ENCODE measurements at regions not wholly inside any gene's neighbourhood (a gene's known extent, or its start where the extent isn't known, plus 50 kb on each side); places are given as distances from the start of the nearest gene placed in this dataset.
"Not testable (repeated sequence)": the region's sequence is repeated elsewhere in the genome, so short reads cannot be mapped to it uniquely, and the experiment has no call there.

GRCh38 chr7:49481075-49481474, 292.4 kb upstream of the VWC2 start:
- DNase-seq (ENCODE audit: low read depth, low spot score): no peak

GRCh38 chr7:49483142-49483541, 290.3 kb upstream of the VWC2 start:
- no peak for DNase-seq (ENCODE audit: low read depth, low spot score)

GRCh38 chr7:49486974-49487829, 286.2 kb upstream of the VWC2 start:
- no peak for DNase-seq (ENCODE audit: low read depth, low spot score)

- no peak for DNase-seq (ENCODE audit: low read depth, low spot score)
Measured at GRCh38 chr7:49487830-49488140, 285.7 kb upstream of the VWC2 start.

- DNase-seq (ENCODE audit: low read depth, low spot score): no peak
Measured at GRCh38 chr7:49488573-49488972, 284.9 kb upstream of the VWC2 start.

GRCh38 chr7:49497471-49497870, 276.0 kb upstream of the VWC2 start:
- no peak for DNase-seq (ENCODE audit: low read depth, low spot score)

- DNase-seq (ENCODE audit: low read depth, low spot score): no peak
Measured at GRCh38 chr7:49500741-49501140, 272.7 kb upstream of the VWC2 start.

GRCh38 chr7:49507206-49507605, 266.2 kb upstream of the VWC2 start:
- DNase-seq (ENCODE audit: low read depth, low spot score): not testable (repeated sequence)

- DNase-seq (ENCODE audit: low read depth, low spot score): no peak
Measured at GRCh38 chr7:49513911-49514310, 259.5 kb upstream of the VWC2 start.

- no peak for DNase-seq (ENCODE audit: low read depth, low spot score)
Measured at GRCh38 chr7:49520951-49521350, 252.5 kb upstream of the VWC2 start.

- DNase-seq (ENCODE audit: low read depth, low spot score): no peak
Measured at GRCh38 chr7:49522111-49522510, 251.3 kb upstream of the VWC2 start.

- no peak for DNase-seq (ENCODE audit: low read depth, low spot score)
Measured at GRCh38 chr7:49523870-49524269, 249.6 kb upstream of the VWC2 start.

- no peak for DNase-seq (ENCODE audit: low read depth, low spot score)
Measured at GRCh38 chr7:49527182-49527581, 246.3 kb upstream of the VWC2 start.

GRCh38 chr7:49530481-49530880, 243.0 kb upstream of the VWC2 start:
- DNase-seq (ENCODE audit: low read depth, low spot score): no peak

- DNase-seq (ENCODE audit: low read depth, low spot score): no peak
Measured at GRCh38 chr7:49563693-49564378, 209.6 kb upstream of the VWC2 start.

- DNase-seq (ENCODE audit: low read depth, low spot score): no peak
Measured at GRCh38 chr7:49564379-49564714, 209.1 kb upstream of the VWC2 start.

GRCh38 chr7:49577576-49577975, 195.9 kb upstream of the VWC2 start:
- no peak for DNase-seq (ENCODE audit: low read depth, low spot score)

GRCh38 chr7:49579408-49579807, 194.0 kb upstream of the VWC2 start:
- DNase-seq (ENCODE audit: low read depth, low spot score): no peak

GRCh38 chr7:49580000-49580399, 193.4 kb upstream of the VWC2 start:
- DNase-seq (ENCODE audit: low read depth, low spot score): no peak

GRCh38 chr7:49580761-49581160, 192.7 kb upstream of the VWC2 start:
- no peak for DNase-seq (ENCODE audit: low read depth, low spot score)

- DNase-seq (ENCODE audit: low read depth, low spot score): no peak
Measured at GRCh38 chr7:49583440-49583839, 190.0 kb upstream of the VWC2 start.

GRCh38 chr7:49596701-49597491, 176.5 kb upstream of the VWC2 start:
- no peak for DNase-seq (ENCODE audit: low read depth, low spot score)

GRCh38 chr7:49597805-49598204, 175.6 kb upstream of the VWC2 start:
- DNase-seq (ENCODE audit: low read depth, low spot score): no peak
